ENCODE measurements at regions not wholly inside any gene's neighbourhood (a gene's known extent, or its start where the extent isn't known, plus 50 kb on each side); places are given as distances from the start of the nearest gene placed in this dataset.

DNA sequence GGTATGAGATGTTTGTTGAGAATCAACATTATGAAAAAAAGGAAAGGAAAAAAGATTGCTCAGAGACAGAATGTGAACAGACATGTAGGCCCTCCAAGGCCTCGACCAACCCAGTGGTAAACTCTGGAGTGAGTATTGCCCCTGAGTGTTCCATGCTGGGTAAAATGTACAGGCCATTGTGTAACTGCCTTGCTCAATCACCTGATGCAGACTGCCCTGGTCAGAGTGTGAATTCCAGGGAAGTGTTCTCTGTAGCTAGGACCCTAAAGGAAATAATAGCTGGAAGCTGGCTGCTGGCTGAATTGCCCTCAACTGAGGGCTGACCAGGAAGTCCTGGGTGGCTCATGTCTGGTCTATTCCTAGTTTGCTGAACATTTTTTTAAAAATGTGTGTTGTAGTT is 1081.4 kb upstream of the LRFN5 start:
- no peak overlapping the region for H2BK5ac ChIP-seq (ENCODE audit: insufficient read length, low read length)
- Mint-ChIP-seq H3K36me3 (ENCODE audit: insufficient read depth in 1 of 3, low read depth in 3 of 3) (no peaks in the 10 kb centered on the region), H3K4me1 (no peaks in the 10 kb centered on the region), H3K4me3 (no peak overlapping the region), H3K9me3 (no peaks in the 10 kb centered on the region), H3K27me3 (ENCODE audit: low read depth) (no peaks in the 10 kb centered on the region), H3K27ac (no peak overlapping the region)
- no peaks in the 10 kb centered on the region for H3K9me3 ChIP-seq (ENCODE audit: control insufficient read depth, low read depth, low read length)
- no peak overlapping the region for H3K18ac ChIP-seq (ENCODE audit: insufficient read length, low read depth, low read length)
- no peak overlapping the region for H3K9ac ChIP-seq (ENCODE audit: extremely low read depth, insufficient read length, low read length)
- H3K23ac ChIP-seq (ENCODE audit: insufficient read length, low read depth, low read length) = no peak overlapping the region
- no peak overlapping the region for H2AK5ac ChIP-seq (ENCODE audit: insufficient read length, low read length)
- H3K27ac ChIP-seq (ENCODE audit: insufficient read length, low read depth, low read length) = no peak overlapping the region
- no peak overlapping the region for H3T11ph ChIP-seq (ENCODE audit: low read length)
- no CpG with 5 or more reads among the region's 1 CpG for WGBS (ENCODE audit: extremely low coverage, insufficient read length, low lambda C conversion rate)
- TF ChIP-seq, protein P1, sequence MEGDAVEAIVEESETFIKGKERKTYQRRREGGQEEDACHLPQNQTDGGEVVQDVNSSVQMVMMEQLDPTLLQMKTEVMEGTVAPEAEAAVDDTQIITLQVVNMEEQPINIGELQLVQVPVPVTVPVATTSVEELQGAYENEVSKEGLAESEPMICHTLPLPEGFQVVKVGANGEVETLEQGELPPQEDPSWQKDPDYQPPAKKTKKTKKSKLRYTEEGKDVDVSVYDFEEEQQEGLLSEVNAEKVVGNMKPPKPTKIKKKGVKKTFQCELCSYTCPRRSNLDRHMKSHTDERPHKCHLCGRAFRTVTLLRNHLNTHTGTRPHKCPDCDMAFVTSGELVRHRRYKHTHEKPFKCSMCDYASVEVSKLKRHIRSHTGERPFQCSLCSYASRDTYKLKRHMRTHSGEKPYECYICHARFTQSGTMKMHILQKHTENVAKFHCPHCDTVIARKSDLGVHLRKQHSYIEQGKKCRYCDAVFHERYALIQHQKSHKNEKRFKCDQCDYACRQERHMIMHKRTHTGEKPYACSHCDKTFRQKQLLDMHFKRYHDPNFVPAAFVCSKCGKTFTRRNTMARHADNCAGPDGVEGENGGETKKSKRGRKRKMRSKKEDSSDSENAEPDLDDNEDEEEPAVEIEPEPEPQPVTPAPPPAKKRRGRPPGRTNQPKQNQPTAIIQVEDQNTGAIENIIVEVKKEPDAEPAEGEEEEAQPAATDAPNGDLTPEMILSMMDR (conservative IDR thresholded peaks at IDR 0.05) = no peak
- H3K79me1 ChIP-seq (ENCODE audit: insufficient read depth, low read depth, low read length, poor library complexity, severe bottlenecking) = no peaks in the 10 kb centered on the region
- no peaks in the 10 kb centered on the region for H3K27me3 ChIP-seq (ENCODE audit: insufficient read depth, low read length)
- no peak overlapping the region for H4K5ac ChIP-seq (ENCODE audit: insufficient read length, low read depth, low read length)
- H3K23me2 ChIP-seq (ENCODE audit: insufficient read length, low read depth, low read length, poor library complexity, severe bottlenecking) = no peaks in the 10 kb centered on the region
- no peak overlapping the region for H2AFZ ChIP-seq (ENCODE audit: low read length)
- H4K20me1 ChIP-seq (ENCODE audit: control insufficient read depth, insufficient read depth, insufficient read length) = no peaks in the 10 kb centered on the region
- no peak overlapping the region for H2BK12ac ChIP-seq (ENCODE audit: insufficient read length, low read depth, low read length)
- H4K8ac ChIP-seq (replicated peaks; ENCODE audit: insufficient read length, low read depth, low read length) = no peak overlapping the region
- no peak overlapping the region for H3K56ac ChIP-seq (ENCODE audit: insufficient read length, low read depth, low read length)
- H3K14ac ChIP-seq (ENCODE audit: insufficient read depth, low read length) = no peak overlapping the region
- no peak overlapping the region for H3K4ac ChIP-seq (ENCODE audit: low read depth, low read length)
- no peaks in the 10 kb centered on the region for H3K79me2 ChIP-seq (ENCODE audit: insufficient read depth, low read length)
- H2BK120ac ChIP-seq (ENCODE audit: low read depth, low read length, poor library complexity, severe bottlenecking) = no peak overlapping the region
- H2BK20ac ChIP-seq (ENCODE audit: low read depth, low read length, poor library complexity, severe bottlenecking) = no peak overlapping the region
- no peaks in the 10 kb centered on the region for H3K4me1 ChIP-seq (ENCODE audit: insufficient read depth, low read length)
- H2BK15ac ChIP-seq (ENCODE audit: low read depth, low read length) = no peak overlapping the region
- H4K91ac ChIP-seq (ENCODE audit: insufficient read length, low read depth, low read length) = no peak overlapping the region
- no peak overlapping the region for H3K4me2 ChIP-seq (ENCODE audit: insufficient read depth, insufficient read length, low read length)
- DNase-seq = no peak
